GM18861 (cell line): ENCODE measurements at regions not wholly inside any gene's neighbourhood (a gene's known extent, or its start where the extent isn't known, plus 50 kb on each side); places are given as distances from the start of the nearest gene placed in this dataset.

ENCODE experiments used
- ATAC-seq: cut with Tn5 transposase; IDR thresholded peaks from one replicate; pipeline ENCODE4 v1.9.1; 2021; ENCODE audit not compliant: unreplicated experiment

DNA sequence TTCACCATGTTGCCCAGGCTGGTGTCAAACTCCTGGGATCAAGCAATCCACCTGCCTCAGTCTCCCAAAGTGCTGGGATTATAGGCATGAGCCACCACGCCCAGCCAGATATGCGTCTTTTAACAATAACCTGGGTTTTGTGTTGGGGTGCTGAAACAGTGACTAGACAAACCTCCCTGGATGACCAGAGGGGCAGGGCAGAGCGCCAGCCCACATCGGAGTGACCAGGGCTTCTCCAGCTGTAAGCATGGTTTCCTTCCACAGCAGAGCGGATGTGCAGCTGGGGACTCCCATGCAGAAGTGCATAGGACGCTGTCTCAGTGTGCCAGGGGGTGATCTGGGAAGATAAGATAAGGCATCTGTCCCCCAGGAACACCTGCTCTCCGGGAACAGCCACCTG is 244.9 kb downstream of the IRX2 start:
- no peak for ATAC-seq

GRCh38 chr5:2505217-2505616 is 246.3 kb downstream of the IRX2 start:
- ATAC-seq, result no peak

- ATAC-seq, result no peak
Measured at GRCh38 chr5:2502970-2503594, 248.4 kb downstream of the IRX2 start.

- ATAC-seq, result no peak
Measured at GRCh38 chr5:2499917-2500316, 251.6 kb downstream of the IRX2 start.

DNA sequence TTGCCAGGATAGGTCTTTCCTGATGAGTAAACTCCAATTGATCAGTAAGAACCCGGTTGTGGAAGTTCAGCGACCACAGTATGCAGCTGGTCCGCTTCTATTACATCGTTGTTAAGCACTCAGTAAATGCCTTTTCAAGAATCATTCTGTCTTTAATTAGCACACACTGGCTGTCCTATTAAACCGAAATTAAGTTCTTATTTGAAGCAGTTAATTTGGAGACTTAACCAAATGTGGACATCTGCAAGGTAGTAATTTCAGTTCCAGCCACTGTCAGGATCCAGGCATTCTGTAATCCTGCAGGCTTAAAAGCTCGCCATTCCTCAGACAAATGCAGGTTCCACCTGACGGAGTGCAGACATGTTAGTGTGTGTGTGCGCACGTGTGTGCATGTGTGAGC is 254.6 kb downstream of the IRX2 start:
- ATAC-seq, result no peak

- no peak for ATAC-seq
Measured at GRCh38 chr5:2496126-2496525, 255.4 kb downstream of the IRX2 start.

GRCh38 chr5:2493356-2493755 is 258.1 kb downstream of the IRX2 start:
- no peak for ATAC-seq

- no peak for ATAC-seq
Measured at GRCh38 chr5:2492476-2492875, 259.0 kb downstream of the IRX2 start.

DNA sequence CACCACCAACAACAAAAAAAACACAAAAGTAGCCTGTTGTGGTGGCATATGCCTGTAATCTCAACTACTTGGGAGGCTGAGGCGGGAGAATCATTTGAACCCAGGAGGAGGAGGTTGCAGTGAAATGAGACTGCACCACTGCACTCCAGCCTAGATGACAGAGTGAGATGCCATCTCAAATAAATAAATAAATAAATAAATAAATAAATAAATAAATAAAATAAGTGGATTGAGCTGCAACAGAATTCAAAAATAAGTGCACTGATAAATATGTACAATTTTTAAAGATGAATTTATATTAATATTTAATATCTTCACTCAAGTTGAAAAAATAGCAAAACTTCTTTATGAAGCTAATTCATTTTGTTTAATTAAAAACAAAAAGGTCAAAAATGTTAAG is 259.6 kb downstream of the IRX2 start:
- ATAC-seq, result no peak

GRCh38 chr5:2489306-2489705 is 262.2 kb downstream of the IRX2 start:
- no peak for ATAC-seq

- ATAC-seq, result no peak
Measured at GRCh38 chr5:2488593-2488992, 262.9 kb downstream of the IRX2 start.

DNA sequence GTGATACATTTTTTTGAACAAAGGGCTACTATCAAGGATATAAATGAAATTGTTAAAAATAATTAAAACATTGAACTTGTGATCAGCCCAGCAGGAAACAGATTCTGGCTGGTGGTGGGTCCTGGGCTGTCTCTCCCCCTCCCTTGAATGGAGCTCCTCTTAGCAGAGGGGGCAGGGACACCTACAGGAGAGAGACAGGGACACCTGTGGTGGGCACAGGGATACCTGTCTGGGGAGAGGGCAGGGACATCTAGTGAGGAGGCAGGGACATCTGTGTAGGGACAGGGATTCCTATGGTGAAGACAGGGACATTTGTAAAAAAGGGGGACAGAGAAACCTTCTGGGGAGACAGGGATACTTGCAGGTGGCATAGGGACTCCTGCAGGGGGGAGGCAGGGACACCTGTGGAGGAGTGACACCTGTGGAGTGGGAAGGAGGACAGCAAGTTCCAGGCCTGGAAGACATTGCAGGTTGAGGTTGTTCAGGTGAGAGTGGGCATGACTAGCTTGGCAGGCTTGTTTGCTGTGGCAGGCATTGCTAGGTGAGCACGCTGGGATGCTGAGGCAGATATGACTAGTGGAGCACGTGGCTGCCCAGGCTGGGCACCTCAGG is 264.2 kb downstream of the IRX2 start:
- no peak for ATAC-seq

GRCh38 chr5:2486373-2486772 is 265.1 kb downstream of the IRX2 start:
- ATAC-seq, result no peak

DNA sequence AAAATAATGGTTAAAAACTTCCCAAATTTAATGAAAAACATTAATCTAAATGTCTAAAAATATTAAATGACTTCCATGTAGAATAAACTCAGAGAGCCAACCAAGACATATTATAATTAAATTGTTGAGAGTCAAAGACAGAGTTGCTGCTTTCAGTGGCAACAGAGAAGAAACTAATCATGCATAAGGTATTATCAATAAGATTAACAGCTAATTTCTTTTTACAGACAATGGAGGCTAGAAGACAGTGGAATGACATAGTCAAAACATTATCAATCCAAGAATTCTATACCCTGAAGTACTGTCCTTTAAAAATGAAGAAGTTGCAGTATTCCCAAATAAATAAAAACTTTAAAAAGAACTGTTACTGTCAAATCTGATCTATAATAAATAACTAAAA is 268.7 kb downstream of the IRX2 start:
- no peak for ATAC-seq

GRCh38 chr5:2480871-2481270 is 270.6 kb downstream of the IRX2 start:
- ATAC-seq, result no peak

- no peak for ATAC-seq
Measured at GRCh38 chr5:2475902-2476301, 275.6 kb downstream of the IRX2 start.

GRCh38 chr5:2472670-2473069 is 278.8 kb downstream of the IRX2 start:
- ATAC-seq, result no peak

GRCh38 chr5:2471152-2471879 is 280.2 kb downstream of the IRX2 start:
- no peak for ATAC-seq

DNA sequence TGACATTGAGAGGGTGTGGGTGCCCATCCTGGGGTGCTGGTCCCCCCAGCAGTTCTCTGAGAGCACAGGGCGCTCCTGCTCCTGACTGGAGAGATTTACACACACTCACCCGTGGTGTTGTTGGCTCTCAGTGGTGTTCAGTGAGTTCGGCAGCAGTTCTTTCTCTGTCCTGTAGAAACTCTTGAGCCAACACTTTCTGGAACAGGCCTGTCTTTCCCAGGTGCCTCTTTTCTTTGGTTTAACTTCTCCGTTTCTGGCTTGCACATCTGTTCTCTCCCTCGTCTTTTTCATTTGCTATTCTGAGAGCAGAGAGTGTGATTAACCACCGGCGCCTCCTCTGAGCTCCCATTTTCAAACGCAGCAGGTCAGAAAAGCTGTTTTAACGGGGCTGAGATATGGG is 284.5 kb downstream of the IRX2 start:
- ATAC-seq, result no peak

GRCh38 chr5:2465383-2465782 is 286.1 kb downstream of the IRX2 start:
- no peak for ATAC-seq

DNA sequence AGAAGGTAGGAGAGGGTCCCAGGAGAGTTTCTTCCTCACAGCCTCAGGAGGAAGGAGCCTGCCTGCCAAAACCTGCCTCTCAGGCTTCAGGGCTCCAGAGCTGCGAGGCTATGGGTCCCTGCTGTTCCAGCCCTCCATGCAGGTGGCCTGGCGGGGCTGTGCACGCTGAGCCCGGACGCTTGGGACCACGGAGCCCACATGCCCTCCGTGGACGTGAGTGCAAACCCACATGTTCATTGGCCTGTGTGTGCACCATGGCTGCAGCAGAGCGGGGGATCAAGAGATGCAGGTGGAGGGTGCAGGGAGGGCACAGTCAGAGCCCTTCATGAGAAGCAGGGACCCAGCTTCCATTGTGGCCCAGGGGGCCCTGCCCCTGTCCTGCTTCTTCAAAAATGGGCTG is 287.3 kb downstream of the IRX2 start:
- ATAC-seq, result no peak
